HG03558 (cell line): ENCODE measurements at regions not wholly inside any gene's neighbourhood (a gene's known extent, or its start where the extent isn't known, plus 50 kb on each side); places are given as distances from the start of the nearest gene placed in this dataset.

Experiments
- ATAC-seq: cut with Tn5 transposase; IDR thresholded peaks from one replicate; pipeline ENCODE4 v1.9.1; 2021; ENCODE audit warnings: moderate number of reproducible peaks; ENCODE audit not compliant: unreplicated experiment; ENCODE audit errors: extremely low read depth

- ATAC-seq, result no peak
Measured at GRCh38 chr5:1748271-1748670, 51.4 kb downstream of the MRPL36 start.

GRCh38 chr5:1747803-1748085 is 51.9 kb downstream of the MRPL36 start:
- ATAC-seq, result no peak

GRCh38 chr5:1747079-1747802 is 52.4 kb downstream of the MRPL36 start:
- ATAC-seq, result no peak

GRCh38 chr5:1746371-1747078 is 53.1 kb downstream of the MRPL36 start:
- no peak for ATAC-seq

- no peak for ATAC-seq
Measured at GRCh38 chr5:1745796-1746370, 53.8 kb downstream of the MRPL36 start.

GRCh38 chr5:1745123-1745795 is 54.4 kb downstream of the MRPL36 start:
- no peak for ATAC-seq

GRCh38 chr5:1744393-1745122 is 55.1 kb downstream of the MRPL36 start:
- no peak for ATAC-seq

GRCh38 chr5:1743769-1744085 is 55.9 kb downstream of the MRPL36 start:
- ATAC-seq, result no peak

- no peak for ATAC-seq
Measured at GRCh38 chr5:1743061-1743768, 56.4 kb downstream of the MRPL36 start.

GRCh38 chr5:1737790-1738405 is 61.7 kb downstream of the MRPL36 start:
- no peak for ATAC-seq

- ATAC-seq, result no peak
Measured at GRCh38 chr5:1736889-1737711, 62.5 kb downstream of the MRPL36 start.

- ATAC-seq, result no peak
Measured at GRCh38 chr5:1736065-1736464, 63.6 kb downstream of the MRPL36 start.

GRCh38 chr5:1735320-1735970 is 64.2 kb downstream of the MRPL36 start:
- no peak for ATAC-seq

GRCh38 chr5:1734908-1735289 is 64.7 kb downstream of the MRPL36 start:
- no peak for ATAC-seq

- no peak for ATAC-seq
Measured at GRCh38 chr5:1734271-1734907, 65.2 kb downstream of the MRPL36 start.

GRCh38 chr5:1733369-1733768 is 66.3 kb downstream of the MRPL36 start:
- ATAC-seq, result no peak

GRCh38 chr5:1732945-1733344 is 66.7 kb downstream of the MRPL36 start:
- no peak for ATAC-seq
